Activated T-helper 1 cell treated with anti-CD3 and anti-CD28 coated beads, Interleukin-12 subunit alpha, Interleukin-12 subunit beta, Interleukin-2, Interleukin-4 antibody, amounts not matched to agents 30 ng/mL and 10 ng/mL and 1 ng/mL, durations not matched to agents 14 hours and 24 hours and 36 hours (primary cell): ENCODE measurements at regions not wholly inside any gene's neighbourhood (a gene's known extent, or its start where the extent isn't known, plus 50 kb on each side); places are given as distances from the start of the nearest gene placed in this dataset.

Experiments
- DNase-seq: peaks from one replicate; pipeline ENCODE4 v3.0.0; 2021; ENCODE audit warnings: low spot score
- H3K27ac Mint-ChIP-seq: one replicate; pipeline ENCODE4 v1.8.0; 2021; ENCODE audit warnings: mild to moderate bottlenecking, mixed read lengths
- H3K27me3 Mint-ChIP-seq: one replicate; pipeline ENCODE4 v1.8.0; 2022; ENCODE audit warnings: mild to moderate bottlenecking, moderate library complexity, mixed read lengths; ENCODE audit not compliant: insufficient read depth
- H3K36me3 Mint-ChIP-seq: one replicate; pipeline ENCODE4 v1.8.0; 2021; ENCODE audit warnings: low read depth, mixed read lengths
- H3K4me1 Mint-ChIP-seq: one replicate; pipeline ENCODE4 v1.8.0; 2021; ENCODE audit warnings: low read depth, mixed read lengths
- H3K4me3 Mint-ChIP-seq: one replicate; pipeline ENCODE4 v1.8.0; 2021; ENCODE audit warnings: mild to moderate bottlenecking, moderate library complexity, mixed read lengths
- H3K9me3 Mint-ChIP-seq: one replicate; pipeline ENCODE4 v1.8.0; 2021; ENCODE audit warnings: mixed read lengths
- intact Hi-C: fragments of 100-400 bp; cut with micrococcal nuclease; formaldehyde crosslinking; loops from one replicate; pipeline ENCODE4 v1.15.1; 2024

DNA sequence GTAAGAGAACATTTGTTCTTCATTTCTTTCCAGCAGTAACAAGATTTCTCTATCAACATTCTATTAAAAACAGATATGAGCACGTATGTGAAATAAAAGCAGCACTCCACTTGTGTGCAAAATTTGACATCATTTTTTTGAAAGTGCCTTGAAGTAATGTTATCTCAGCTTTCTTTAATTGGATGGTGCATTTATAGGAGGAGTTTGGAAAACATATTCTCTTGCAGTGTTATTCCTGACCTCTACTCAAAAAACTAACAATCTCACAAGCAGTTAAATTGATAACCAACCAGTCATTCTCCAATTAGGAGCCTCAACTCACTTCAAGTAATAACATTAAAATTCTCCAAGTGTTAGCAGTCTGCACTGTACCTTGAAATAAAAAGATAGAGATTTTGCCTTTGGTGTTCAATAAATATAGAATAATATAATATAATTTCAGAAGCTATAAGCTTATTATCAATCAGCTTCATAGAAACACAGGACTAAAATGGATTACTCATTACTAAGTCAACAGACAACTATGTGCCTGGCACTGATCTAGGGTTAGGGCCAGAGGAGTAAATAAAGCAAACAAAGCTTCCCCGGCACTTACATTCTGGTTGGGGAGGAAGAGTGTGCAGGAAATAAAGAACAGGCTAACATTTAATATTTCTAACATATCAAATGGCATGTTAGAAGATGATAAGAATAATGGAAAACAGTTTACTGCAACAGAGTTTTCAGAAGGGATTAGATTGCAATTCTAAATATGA lies 149.0 kb upstream of the SGK1 start:
- intact Hi-C loops: no loop called here
- H3K4me1 Mint-ChIP-seq: no peaks in the 10 kb centered on the region
- H3K9me3 Mint-ChIP-seq: no peaks in the 10 kb centered on the region
- DNase-seq: no peak
- H3K27ac Mint-ChIP-seq: no peak overlapping the region
- no peaks in the 10 kb centered on the region for H3K36me3 Mint-ChIP-seq
- H3K27me3 Mint-ChIP-seq: peaks cover 3% of the 10 kb centered on the region
- no peak overlapping the region for H3K4me3 Mint-ChIP-seq

DNA sequence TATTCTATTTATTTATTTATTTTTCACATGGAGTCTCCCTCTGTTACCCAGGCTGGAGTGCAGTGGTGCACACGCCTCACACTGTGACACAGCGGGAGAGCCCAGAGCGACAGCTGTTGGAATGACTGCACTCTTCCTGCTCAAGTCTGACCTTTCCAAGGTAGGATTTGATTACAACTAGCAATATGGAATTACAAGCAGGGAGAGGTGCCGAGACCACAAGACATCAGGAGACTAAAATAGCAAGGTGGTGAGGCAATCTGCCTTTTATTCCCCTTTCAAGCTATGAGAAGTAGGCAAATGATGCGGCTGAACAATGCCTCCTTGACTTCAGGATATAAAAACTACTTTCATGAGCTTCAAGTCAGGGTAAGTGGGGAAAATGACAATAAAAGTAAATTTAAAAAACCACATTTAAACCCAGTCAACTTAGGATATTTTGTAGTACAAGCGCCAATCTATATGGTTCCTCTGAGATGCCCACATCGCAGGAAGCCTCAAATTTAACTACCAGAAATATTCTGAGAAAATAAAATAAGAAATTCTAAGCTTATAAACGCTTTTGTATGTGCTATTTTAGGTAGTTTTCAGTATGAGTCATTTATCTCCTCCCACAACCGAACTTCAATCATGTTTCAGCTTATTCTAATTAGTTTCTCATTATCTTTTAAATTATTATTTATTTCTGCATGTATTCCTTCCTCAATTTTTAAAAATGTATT lies 146.9 kb upstream of the SGK1 start:
- DNase-seq: no peak
- no peak overlapping the region for H3K4me3 Mint-ChIP-seq
- H3K27ac Mint-ChIP-seq: no peak overlapping the region
- intact Hi-C loops: no loop called here
- H3K9me3 Mint-ChIP-seq: no peaks in the 10 kb centered on the region
- no peaks in the 10 kb centered on the region for H3K36me3 Mint-ChIP-seq
- no peaks in the 10 kb centered on the region for H3K4me1 Mint-ChIP-seq
- peaks cover 3% of the 10 kb centered on the region for H3K27me3 Mint-ChIP-seq

DNA sequence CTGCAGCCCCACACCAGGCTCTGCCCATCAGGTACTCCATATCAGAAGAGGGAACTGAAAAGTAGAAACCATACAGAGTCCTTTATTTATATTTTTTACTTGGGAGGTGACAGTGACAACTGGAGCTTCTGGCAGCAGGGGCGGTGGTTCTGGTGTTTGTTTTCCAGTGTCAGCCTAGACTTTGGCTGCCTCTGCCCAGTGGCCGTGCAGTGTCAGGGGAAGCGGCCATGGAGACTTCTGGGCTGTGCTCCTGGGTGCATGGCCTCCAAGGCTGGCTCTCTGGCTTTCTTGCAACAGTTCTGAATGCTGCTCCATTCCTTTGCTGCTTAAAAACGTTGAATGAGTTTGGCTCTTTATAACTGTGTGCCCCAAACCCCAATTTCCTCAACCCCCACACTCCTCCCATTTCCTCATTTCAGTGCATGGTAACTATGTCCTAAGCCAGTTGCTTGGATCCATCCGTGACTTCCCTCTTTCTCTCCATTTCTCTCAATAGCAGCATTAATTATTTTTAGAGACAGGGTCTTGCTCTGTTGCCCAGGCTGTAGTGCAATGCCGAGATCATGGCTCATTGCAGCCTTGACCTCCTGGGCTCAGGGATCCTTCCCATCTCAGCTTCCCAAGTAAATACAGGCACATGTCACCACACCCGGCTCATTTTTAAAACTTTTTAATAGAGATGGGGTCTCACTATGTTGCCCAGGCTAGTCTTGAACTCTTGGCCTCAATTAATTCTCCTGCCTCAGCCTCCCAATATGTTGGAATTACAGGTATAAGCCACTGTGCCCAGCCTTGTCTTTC lies 141.1 kb upstream of the SGK1 start:
- Mint-ChIP-seq H3K4me1 (peaks cover 9% of the 10 kb centered on the region), H3K27me3 (peaks cover 2% of the 10 kb centered on the region)

DNA sequence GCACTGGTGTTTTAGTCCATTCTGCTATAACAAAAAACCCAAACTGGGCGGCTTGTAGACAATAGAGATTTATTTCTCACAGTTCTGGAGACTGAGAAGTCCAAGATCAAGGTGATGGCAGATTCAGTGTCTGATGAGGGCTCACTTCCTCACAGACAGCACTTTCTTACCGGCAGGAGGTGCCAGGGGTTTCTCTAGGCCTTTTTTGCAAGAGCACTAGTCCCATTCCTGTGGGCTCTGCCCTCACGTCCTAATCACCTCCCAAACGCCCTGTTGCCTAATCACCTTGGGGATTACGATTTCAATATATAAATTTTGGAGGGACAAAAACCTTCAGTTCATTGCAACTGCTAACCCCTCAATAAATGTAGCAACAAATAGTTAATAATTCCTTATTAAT lies 140.0 kb upstream of the SGK1 start:
- no peak overlapping the region for H3K27ac Mint-ChIP-seq
- H3K9me3 Mint-ChIP-seq: no peaks in the 10 kb centered on the region
- no peak overlapping the region for H3K4me3 Mint-ChIP-seq
- H3K36me3 Mint-ChIP-seq: no peaks in the 10 kb centered on the region
- intact Hi-C loops: no loop called here
- H3K4me1 Mint-ChIP-seq: peaks cover 9% of the 10 kb centered on the region
- H3K27me3 Mint-ChIP-seq: peaks cover 2% of the 10 kb centered on the region
- no peak for DNase-seq

More for the DNA sequence above, 141.1 kb upstream of the SGK1 start:
- Mint-ChIP-seq H3K27ac (no peak overlapping the region), H3K9me3 (no peaks in the 10 kb centered on the region), H3K4me3 (no peak overlapping the region), H3K36me3 (no peaks in the 10 kb centered on the region)
- intact Hi-C loops: no loop called here
- no peak for DNase-seq

DNA sequence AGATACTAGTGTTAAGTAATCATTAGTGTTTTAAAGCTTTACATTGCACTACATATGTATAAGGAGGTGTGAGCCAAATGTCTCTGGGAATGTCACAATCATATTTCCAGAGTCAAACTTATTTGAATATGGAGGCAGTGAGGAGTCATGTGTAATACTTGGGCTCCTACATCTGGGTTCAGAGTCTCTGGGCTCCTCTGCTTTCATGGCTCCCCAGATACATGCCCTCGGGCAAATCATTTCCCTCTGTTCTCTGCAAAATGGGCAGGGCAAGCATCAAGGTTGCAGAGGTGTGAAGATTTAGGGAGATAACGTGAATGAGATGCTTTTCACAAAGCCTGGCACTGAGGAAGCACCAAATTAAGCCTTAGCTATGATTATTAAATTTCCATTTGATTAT lies 138.3 kb upstream of the SGK1 start:
- intact Hi-C loops: no loop called here
- Mint-ChIP-seq H3K4me1 (peaks cover 18% of the 10 kb centered on the region), H3K9me3 (no peaks in the 10 kb centered on the region), H3K4me3 (no peak overlapping the region), H3K36me3 (no peaks in the 10 kb centered on the region), H3K27me3 (peaks cover 2% of the 10 kb centered on the region), H3K27ac (no peak overlapping the region)
- DNase-seq: no peak

DNA sequence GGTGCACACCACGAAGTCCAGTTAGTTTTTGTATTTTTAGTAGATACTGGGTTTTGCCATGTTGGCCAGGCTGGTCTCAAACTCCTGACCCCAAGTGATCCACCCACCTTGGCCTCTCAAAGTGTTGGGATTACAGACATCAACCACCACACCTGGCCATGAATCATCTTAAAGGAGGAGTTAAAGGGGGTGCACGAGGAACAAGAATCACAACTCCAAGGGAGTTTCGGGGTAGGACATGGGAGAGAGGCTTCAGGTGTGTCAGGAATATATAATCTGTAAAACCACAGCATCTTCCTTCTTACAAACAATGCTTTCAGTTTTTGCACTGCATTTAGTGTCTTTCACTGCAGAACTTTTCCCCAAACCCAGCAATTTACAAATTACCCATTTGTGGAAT lies 137.4 kb upstream of the SGK1 start:
- no peak overlapping the region for H3K4me3 Mint-ChIP-seq
- H3K9me3 Mint-ChIP-seq: no peaks in the 10 kb centered on the region
- intact Hi-C loops: no loop called here
- no peaks in the 10 kb centered on the region for H3K36me3 Mint-ChIP-seq
- H3K27me3 Mint-ChIP-seq: peaks cover 2% of the 10 kb centered on the region
- DNase-seq: no peak
- H3K4me1 Mint-ChIP-seq: peaks cover 21% of the 10 kb centered on the region
- H3K27ac Mint-ChIP-seq: no peak overlapping the region

DNA sequence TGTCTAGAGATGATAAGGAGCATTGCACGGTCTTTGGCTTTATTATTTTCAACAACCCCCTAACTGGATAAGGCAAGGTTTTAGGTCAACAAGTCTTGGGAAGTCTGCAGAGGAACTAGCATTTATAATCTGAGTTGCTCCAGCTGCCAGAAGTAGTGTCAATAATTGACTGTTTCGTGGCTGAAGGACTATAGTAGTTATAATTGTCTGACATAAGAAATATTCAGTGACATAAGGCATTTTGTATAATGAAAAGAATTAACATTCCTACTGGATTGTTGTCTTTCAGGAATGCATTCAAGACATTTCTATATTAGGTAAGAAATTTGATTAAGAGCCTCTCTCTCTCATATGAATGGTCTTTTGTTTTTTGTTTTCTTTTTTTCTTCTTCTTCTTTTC lies 136.9 kb upstream of the SGK1 start:
- no peak overlapping the region for H3K27ac Mint-ChIP-seq
- no peak for DNase-seq
- no peaks in the 10 kb centered on the region for H3K36me3 Mint-ChIP-seq
- peaks cover 1% of the 10 kb centered on the region for H3K27me3 Mint-ChIP-seq
- peaks cover 23% of the 10 kb centered on the region for H3K4me1 Mint-ChIP-seq
- intact Hi-C loops: no loop called here
- no peak overlapping the region for H3K4me3 Mint-ChIP-seq
- no peaks in the 10 kb centered on the region for H3K9me3 Mint-ChIP-seq

DNA sequence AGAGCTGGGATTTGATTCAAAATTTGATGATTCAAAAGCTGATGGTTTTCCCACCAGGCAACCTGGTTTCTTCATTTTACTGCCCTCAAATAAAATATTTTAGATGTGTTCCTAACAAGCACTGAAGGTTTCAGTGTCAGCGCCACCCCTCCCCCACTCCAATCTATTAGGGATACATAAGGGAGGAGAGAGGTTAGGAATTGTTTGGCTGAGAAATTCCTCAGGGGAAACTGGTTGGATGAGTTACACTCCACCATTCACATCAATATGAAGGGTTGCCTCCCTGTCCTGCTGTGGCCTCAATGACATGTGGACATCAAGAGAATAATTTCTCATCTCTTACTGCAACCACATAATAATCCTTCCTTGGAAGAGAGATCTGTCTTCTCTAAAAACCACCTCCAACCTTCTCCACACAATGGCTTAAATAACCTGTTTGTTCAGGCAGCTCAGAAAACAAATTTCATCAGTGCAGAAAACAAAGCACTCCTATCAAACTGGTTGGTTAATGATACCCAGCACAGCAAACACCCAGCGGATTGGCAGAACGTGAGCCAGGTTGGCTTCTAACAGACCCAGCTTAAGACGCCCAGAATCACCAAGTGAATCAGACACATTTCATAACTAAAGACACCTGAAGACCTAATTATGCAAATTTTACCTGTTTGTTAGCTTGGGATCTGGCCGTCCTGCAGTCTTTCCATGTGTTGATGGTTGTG lies 136.0 kb upstream of the SGK1 start:
- H3K27ac Mint-ChIP-seq: no peak overlapping the region
- no peaks in the 10 kb centered on the region for H3K27me3 Mint-ChIP-seq
- DNase-seq: no peak
- H3K4me3 Mint-ChIP-seq: no peak overlapping the region
- no peaks in the 10 kb centered on the region for H3K36me3 Mint-ChIP-seq
- peaks cover 27% of the 10 kb centered on the region for H3K4me1 Mint-ChIP-seq
- no peaks in the 10 kb centered on the region for H3K9me3 Mint-ChIP-seq
- intact Hi-C loops: no loop called here

DNA sequence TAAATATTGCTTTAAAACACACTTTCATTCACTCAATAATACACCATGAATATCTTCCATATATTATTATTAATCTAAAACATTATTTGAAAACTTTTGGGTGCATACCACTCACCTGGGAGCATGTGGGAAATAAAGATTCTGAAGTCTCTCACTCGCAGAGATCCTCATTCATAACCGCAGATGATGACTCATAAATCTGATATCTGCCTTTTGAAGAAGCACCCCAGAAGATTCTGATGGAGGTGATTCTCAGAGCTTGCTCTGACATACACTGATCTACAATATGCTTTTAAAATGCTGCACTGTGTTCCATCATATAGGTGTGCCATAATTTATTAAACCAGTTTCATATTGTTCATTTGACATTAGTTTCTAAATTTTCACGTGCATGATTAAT lies 135.0 kb upstream of the SGK1 start:
- H3K4me1 Mint-ChIP-seq: peaks cover 38% of the 10 kb centered on the region
- no peak overlapping the region for H3K27ac Mint-ChIP-seq
- no peaks in the 10 kb centered on the region for H3K9me3 Mint-ChIP-seq
- no peak for DNase-seq
- H3K27me3 Mint-ChIP-seq: no peaks in the 10 kb centered on the region
- intact Hi-C loops: no loop called here
- no peak overlapping the region for H3K4me3 Mint-ChIP-seq
- no peaks in the 10 kb centered on the region for H3K36me3 Mint-ChIP-seq

DNA sequence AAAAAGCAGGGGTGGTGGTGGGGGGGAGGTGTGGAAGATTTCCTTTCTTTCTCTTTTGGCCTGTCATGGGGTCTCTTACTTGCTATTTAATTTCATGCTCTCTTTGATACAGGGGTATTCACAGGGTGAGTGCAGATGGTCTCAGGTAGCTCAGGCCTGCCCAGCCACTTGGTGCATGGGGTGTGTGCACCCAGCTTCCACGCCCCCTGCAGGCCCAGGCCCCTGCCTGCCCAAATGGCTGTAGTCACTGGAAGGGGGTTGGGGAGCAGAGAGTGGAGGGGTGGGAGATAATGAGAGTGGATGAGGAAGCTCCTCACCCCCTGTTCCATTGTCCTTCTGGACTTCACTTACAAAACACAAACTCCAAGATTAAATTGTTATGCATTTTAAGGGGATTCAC lies 133.6 kb upstream of the SGK1 start:
- no peak overlapping the region for H3K4me3 Mint-ChIP-seq
- H3K4me1 Mint-ChIP-seq: peaks cover 44% of the 10 kb centered on the region
- H3K9me3 Mint-ChIP-seq: no peaks in the 10 kb centered on the region
- no peaks in the 10 kb centered on the region for H3K27me3 Mint-ChIP-seq
- H3K27ac Mint-ChIP-seq: no peak overlapping the region
- no peaks in the 10 kb centered on the region for H3K36me3 Mint-ChIP-seq
- no peak for DNase-seq
- intact Hi-C loops: no loop called here

DNA sequence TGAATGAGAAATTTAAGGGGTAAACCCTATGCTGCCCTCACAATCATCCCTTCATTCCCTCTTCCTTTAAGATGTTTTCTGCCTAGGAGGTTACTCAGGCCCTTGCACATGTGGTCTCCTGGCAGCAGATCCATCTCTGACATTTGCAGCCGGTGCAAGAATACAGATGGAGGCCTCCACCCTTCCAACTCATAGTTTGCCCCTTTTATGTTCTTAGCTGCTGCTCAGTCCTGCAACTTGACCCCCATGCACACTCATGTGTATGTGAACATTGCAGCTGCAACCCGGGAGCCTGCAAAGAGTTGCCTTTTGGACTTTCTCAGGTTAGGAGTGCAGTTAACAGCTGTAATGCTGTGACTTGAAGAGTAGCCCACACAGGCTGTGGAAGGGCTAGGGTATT lies 131.9 kb upstream of the SGK1 start:
- intact Hi-C loops: no loop called here
- H3K27ac Mint-ChIP-seq: no peak overlapping the region
- H3K9me3 Mint-ChIP-seq: no peaks in the 10 kb centered on the region
- peaks cover 40% of the 10 kb centered on the region for H3K4me1 Mint-ChIP-seq
- H3K27me3 Mint-ChIP-seq: no peaks in the 10 kb centered on the region
- H3K36me3 Mint-ChIP-seq: no peaks in the 10 kb centered on the region
- no peak for DNase-seq
- H3K4me3 Mint-ChIP-seq: no peak overlapping the region

DNA sequence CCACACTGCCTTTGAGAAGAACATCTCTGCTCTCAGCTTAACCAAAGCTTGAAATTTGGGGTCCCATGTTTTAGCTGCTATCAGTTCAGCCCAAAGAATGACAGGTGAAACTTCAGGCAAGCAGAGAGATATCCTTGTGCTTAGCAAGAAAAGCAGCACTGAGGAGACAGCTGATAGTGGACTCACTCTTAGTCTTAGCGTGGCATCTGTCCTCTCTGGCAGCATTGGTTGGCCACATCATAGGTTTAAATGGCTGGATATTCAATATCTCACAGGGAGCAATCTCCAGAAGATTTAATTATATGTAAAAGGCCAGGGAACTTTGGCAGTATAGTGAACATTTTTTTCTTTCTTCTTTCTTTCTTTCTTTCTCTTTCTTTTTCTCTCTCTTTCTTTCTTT lies 131.1 kb upstream of the SGK1 start:
- intact Hi-C loops: no loop called here
- Mint-ChIP-seq H3K27ac (no peak overlapping the region), H3K36me3 (no peaks in the 10 kb centered on the region)

More for the DNA sequence above, 131.1 kb upstream of the SGK1 start:
- H3K27me3 Mint-ChIP-seq: no peaks in the 10 kb centered on the region
- DNase-seq: no peak
- no peaks in the 10 kb centered on the region for H3K9me3 Mint-ChIP-seq
- peaks cover 40% of the 10 kb centered on the region for H3K4me1 Mint-ChIP-seq
- no peak overlapping the region for H3K4me3 Mint-ChIP-seq
